Fibroblast of skin of left biceps (primary cell): ENCODE measurements at regions not wholly inside any gene's neighbourhood (a gene's known extent, or its start where the extent isn't known, plus 50 kb on each side); places are given as distances from the start of the nearest gene placed in this dataset.
A peak's percentile ranks its signal among the peaks of the same experiment; 100 is the strongest.

Experiments
- DNase-seq, 2 experiments: peaks; one replicate each; pipeline ENCODE4 v3.0.0-alpha.2; 2013; ENCODE audit warnings: low read depth in 2 of 2

DNA sequence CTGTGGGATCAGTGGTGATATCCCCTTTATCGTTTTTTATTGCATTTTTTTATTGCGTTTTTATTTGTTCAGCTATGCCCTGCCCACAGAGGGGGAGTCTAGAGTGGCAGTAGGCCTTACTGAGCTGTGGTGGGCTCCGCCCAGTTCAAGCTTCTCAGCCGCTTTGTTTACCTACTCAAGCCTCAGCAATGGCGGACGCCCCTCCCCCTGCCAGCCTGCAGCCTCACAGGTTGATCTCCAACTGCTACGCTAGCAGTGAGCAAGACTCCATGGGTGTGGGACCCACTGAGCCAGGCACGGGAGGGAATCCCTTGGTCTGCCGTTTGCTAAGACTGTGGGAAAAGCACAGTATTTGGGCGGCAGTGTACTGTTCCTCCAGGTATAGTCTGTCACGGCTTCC is 500.6 kb upstream of the MCTP2 start:
- no peak for DNase-seq

DNA sequence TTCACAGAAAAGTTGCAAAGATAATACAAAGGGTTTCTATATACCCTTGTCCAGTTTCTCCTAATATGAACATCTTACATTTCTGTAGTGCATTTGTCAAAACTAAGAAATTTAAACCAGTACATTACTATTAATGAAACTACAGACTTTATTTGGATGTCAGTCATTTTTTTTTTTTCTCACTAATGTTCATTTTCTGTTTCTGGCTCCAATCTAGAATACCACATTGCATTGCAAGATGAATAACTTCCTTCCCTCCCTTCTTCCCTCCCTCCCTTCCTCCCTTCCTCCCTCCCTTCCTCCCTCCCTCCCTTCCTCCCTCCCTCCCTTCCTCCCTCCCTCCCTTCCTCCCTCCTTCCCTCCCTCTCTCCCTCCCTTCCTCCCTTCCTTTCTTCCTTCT is 509.2 kb upstream of the MCTP2 start:
- no peak for DNase-seq

DNA sequence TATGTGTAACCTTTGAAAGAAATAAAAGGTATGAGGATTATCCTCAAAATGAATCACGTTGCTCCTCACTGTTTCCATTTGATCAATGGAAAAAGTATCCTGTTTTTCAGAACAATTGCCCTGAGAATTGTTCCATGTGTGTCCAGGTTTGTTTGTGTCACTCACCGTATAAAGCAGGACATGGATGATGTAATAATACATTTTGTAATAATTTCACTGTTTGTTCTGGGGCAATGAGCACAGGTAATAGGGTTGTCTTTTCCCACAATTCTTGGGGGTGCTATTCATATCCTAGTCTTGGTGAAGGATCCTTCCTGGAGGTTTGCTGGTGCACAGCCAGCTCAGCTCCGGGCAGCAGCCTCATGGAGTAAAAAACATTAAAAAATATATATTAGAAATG is 510.8 kb upstream of the MCTP2 start:
- no peak for DNase-seq

DNA sequence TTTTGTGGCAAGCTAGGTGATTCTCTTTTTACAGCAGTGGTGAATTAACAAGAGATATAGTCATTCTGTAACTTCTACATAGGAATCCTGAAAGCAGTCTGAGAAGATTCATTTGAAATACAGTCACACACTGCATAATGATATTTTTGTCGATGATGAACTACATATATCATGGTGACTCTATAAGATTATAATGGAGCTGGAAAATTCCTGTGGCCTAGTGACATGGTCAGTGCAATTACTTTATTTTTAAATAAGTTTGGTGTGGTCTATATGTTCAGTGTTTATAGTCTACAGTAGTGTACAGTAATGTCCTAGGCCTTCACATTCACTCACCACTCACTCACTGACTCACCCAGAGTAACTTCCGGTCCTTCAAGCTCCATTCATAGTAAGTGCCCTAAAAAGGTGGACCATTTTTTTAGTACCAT is 511.4 kb upstream of the MCTP2 start:
- peak; percentile 70 to 78 for DNase-seq

DNA sequence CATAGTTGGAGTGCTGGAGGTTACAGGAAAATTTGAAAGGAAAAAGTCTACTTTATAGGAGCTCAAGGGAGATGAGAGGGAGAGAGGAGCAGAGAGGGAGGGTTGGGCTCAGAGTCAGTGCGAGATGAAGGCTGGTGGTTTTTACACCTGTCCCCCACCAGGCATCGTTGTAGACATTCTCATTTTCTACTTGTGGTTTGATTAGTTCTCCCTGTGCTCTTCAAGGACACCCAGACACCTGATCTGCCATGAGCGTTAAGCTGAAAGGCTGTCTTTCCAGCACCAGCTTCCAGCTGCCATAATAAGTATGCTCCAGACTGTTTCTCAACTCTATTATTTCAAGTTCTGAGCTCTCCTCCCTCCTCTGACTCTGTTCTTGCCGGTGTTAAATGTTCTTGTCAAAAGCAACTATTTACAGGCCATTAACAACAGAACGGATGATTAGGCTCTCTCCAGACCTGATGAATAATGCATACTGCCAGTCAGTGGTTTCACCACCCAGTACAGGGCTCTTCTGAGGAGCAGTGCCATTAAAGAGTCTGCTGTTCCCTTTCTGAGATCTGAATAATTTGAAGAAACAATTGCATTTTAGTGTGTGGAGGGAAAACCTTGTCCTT is 514.6 kb upstream of the MCTP2 start:
- DNase-seq: no peak

DNA sequence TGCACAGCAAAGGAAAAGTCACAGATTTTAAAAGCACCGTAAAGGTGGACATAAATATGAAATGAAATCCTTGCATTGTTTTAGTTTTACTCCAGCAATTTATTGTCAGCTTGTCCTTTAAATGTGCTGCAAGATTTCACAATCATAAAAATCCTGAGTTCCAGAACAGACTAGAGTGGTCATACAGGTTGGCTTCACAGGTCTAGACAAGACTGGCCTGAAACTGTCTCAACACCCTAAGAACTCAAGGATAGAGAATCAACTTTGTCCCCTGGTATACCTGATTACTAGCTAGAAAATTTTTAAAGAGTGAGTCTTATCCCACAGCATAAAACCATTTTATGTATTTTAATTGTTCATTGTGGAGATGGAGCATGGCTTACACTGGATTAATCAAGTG is 521.7 kb upstream of the MCTP2 start:
- DNase-seq: no peak

DNA sequence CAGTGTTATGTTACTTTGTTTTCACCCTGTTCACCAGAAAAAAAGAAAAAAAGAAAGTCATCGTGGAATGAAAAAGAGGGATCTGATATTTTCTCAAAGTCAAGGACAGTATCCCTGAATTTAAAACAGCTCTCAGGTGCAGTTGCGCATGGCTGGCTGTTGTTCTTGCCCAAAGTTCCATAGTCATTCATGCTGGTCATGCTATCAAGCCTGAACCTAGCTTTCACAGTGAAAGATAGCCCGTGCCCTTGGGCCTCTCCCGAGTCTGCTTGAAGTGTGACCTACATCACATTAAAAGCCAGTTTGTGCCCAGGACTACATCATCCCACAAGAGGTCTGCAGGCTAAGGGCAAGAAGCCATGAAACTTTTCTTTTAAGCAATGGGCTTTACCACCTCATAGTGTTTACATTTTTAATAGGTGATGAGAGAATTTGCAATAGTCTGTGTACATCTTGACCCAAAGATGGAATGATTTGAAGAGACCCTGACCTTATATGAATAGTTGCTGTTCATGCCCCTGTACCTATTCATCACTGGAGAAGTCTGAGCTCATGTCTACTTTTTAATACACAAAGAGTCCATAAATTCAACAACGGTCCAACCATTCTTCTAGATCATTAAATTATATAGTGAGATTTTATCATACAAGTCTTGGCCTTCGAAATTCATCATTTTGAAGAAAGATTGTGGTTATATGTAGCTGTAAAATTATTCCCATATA is 522.5 kb upstream of the MCTP2 start:
- no peak for DNase-seq

DNA sequence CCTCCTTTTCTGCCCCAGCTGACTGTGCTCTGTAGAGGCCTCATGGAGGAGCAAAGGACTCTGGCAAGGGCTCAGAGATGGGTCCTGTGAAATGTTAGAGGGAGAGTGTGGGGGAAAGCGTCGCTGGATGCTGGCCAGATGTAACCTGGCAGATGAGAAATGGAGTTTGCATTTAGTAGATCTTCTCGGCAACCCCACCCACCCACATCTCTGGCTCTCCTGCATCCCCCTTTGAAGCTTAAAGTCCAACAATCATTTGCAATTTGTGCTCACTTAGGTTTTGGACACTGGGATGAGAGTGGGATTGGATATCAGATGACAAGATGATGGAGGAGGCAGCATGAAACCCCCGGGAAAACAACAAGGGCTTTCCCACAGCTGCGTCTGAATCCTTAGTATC is 523.6 kb upstream of the MCTP2 start:
- no peak for DNase-seq

DNA sequence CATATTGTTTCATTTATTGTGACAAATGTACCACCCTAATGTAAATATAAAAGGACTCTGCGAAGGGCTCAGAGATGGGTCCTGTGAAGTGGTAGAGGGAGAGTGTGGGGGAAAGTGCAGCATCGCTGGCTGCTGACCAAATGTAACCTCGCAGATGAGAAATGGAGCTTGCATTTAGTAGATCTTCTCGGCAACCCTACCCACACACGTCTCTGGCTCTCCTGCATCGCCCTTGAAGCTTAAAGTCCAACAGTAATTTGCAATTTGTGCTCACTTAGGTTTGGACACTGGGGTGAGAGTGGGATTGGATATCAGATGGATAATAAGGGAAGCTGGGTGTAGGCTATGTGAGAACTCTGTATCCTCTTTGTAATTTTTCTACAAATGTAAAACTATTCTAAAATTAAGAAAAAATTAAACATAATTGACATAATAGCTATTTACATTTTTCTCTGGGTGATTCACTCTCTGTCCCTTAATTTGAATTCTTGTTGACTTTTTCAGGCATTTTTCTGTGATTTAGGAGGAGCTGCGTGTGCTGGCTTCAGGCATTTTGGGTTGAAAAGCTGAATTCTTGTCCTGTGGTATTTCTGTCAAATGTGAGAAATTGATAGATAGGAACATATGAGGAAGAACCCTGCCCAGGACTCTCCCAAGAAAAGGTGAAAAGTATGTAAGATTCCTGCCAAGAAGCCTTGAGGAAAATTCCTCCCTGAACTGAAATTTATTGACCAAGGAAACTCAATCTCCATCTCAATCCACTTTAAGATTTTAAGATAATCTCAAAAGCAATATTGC is 524.7 kb upstream of the MCTP2 start:
- DNase-seq: peak; percentile 38 to 39

DNA sequence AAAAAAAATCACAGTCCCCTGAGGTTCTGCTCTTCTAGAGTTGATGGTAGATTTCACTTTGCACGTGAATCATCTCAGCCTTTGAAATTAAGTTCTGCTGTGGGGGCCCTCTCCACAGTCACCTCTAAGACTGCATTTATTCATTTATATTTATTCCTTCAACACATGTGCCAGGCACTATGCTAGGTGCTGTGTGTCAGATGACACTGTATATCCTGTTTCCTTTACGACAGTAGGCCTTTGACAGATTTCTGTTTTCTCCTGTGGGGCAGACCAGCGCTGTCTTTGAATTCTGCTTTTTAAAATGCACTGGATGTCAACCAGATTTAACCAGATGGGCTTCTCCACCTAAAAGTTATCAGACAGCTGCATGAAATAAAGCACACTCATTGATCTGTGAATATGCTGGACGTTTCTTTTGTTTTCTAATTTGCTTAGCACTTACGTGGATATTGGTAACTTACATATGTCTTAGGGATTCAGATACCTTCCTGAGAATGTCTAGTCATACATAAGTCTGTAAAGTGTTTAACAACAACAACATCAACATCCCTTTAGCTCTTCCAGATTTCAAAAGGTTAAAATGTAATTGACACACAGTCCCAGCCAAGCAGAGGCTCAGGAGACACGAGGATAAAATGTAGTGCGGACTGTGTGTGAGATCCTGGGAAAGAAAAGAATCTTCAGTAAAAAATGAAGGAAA is 525.5 kb upstream of the MCTP2 start:
- DNase-seq: no peak

DNA sequence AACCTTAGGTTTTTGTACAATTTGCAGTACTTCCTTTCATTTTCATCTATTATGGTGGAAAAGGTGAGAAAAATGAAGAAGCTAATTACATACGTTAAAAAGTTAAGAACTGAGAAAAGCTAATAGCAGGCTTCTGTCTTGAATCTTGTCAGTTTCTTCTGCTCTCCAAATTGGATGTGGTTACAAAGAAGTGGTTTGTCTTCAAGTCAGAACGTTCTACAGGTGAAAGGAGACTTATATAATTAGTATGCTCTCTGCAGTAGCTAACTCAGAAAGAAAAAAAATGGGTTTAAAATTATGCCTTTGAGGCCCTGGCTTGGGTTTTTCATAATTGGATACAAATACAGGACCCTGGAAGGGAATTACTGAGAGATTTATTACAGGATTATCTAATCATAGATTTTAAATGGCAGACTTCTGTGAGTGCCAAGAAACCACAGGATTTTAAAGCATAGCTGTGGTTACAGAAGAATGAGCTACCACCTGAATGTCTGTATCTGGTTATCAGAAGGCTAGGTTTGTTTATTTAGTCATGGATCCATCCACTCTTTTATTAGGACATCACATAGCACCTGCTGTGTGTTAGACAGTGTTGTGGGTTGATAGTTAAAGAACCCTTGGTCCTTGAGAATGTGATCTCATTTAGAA is 528.1 kb upstream of the MCTP2 start:
- peak; percentile 39 to 52 for DNase-seq

DNA sequence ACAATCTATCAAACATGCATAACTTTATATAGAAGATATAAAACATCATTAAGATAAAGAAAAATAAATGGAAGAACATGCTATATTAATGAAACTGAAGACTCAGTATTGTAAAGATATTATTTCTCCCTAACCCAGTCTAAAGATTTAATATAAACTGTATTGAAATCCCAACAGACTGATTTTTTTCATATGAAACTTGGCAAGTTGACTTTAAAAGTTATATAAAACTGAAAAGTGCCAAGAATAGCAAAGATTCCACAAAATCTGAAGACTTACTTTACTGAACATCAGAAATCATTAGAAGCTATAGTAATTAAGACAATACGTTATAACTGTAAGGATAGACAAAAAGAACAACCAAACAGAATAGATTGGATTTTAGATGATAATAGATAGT is 531.3 kb upstream of the MCTP2 start:
- DNase-seq: no peak

DNA sequence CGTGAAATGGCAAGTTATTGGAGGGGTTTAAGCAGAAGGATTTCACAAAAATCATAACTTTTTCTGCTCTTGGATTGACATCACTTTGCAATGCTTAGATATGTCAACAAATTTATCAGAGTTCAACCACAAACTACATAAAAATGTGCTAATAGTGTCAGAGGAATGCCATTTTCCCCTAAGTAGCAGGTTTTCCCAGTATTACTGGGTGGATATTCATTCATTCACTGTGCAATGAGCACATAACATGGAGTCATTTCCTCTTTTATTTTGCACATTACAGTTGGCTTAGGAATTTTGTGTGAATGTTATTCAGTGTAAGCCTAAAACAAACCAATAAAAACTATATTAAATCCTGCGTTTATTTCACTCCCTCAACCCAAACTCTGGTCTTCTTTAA is 537.3 kb upstream of the MCTP2 start:
- DNase-seq: no peak

DNA sequence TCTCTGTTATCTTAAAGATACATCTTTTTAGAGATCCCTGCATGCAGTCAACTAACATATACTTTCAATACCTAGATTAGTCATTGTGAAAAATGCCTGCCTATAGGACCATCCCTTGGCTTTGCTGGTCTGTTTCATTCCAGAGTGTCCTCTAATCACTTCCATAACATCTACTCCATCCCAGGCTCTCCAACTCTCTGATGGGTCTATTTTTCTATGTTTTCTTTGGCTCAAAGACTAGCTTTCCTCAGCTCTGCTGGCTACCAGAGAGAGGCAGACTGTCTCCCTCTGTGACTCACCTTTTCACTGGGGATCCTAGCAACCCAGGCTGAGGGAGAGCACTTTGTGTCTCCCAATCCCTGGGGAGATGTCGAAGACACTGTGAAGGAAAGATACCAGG is 547.7 kb upstream of the MCTP2 start:
- no peak for DNase-seq

DNA sequence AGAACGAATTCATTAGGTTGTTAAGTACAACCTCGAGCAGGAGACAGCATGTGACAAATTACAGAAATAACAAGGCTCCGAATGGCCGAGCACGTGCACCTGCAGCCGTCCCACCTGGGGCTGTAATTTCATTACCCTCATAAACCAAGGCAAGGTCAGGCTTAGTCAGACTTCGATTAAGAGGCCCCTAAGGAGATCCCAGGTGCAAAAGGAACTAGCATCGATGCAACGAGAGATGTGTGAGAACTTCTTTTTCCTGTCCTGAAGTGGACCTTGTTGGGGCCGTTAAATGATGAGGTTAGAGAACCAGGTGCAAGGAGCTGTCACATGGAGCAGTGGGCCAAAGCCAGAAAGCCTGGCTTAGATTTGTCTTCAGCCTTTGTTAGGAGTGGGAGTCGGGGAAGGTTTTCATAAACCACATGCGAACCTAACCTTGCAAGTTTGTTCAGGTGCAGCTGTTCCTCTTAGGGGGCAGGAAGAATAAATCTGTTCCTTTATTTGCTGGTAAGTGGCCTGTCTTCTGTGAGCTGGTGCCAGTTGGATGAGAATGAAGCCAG is 559.9 kb upstream of the MCTP2 start:
- DNase-seq: no peak

DNA sequence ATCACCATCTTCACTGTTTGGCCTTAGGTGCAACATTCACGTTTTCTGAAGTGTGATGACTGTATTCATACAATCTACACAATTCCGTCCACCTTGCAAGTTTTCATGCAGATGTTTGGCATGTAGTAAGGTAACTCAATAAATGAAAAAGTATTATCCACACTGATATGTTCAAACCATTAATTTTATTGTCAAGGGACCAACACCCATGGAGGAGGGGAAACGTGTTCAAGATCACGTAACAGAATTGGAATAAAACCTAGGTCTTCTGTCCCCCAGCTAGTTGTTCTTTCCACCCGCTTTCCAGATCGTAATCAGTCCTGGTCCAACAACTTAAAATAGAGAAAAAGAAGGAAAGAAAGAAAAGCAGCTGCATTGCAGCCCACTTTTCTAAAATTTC is 560.4 kb upstream of the MCTP2 start:
- no peak for DNase-seq

DNA sequence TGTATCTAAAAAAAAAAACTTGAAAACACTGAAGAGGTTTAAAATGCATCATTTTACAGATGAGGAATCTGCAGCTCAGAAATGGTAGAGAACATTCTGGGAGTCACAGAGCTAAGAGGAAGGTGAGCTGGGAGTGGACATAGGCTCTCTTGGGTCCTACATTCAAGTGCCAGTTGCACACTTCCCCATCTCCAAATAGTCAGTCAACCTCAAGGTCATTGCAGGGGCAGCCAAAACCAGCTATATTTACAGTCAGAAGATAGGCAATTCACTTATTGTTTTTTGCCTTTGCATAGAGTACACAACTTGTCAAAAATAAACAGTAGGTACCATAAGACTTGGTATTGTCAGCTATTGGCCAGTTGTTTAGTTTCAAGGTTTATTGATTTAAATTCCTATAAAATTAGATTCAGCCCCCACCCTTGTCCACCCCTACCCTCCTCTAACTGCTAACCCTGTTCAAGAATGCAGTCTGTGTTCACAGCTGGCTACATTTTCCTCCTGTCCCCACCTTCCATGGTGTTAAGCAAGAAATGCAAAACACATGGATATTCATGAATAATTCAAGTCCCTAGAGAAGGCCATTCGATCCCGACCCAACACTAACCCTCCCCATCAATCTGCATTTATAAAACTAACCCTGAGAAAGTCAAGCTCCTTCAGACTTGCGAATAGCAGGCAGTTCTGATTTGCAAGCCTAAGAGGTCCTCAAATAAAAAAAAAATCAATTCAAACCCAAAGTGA is 567.0 kb upstream of the MCTP2 start:
- no peak for DNase-seq

DNA sequence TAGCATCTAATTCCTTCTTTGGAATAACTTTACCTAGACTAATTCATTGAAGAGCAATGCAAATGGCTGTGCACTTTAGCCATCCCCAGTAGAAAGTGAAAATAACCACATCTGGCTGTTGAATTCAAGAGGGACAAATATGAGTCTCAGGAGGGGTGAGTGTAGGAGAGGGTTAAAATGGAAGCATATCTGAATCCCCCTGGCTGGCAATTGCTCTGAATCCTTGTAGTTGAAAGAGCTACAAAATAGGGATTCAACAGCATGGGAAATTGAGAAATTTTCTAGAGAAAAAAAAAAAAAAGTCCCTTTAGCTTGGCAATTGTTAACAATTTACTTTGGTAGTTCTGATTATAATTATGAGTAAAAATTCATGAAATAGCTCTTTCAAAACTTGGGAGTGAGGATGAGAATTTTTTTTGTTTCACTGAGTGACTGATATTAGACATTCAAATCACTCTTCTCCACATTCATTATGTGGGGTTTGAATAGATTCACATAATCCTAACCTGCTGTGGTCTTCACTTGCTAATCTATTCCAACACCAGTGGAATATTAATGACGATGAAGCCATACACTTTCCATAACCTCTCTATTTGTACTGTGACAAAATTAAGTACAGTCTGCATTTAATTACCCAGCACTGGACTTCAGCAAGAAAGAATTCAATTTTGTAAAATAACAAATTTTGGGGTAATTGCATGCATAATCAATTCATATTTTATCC is 569.0 kb upstream of the MCTP2 start:
- no peak for DNase-seq

DNA sequence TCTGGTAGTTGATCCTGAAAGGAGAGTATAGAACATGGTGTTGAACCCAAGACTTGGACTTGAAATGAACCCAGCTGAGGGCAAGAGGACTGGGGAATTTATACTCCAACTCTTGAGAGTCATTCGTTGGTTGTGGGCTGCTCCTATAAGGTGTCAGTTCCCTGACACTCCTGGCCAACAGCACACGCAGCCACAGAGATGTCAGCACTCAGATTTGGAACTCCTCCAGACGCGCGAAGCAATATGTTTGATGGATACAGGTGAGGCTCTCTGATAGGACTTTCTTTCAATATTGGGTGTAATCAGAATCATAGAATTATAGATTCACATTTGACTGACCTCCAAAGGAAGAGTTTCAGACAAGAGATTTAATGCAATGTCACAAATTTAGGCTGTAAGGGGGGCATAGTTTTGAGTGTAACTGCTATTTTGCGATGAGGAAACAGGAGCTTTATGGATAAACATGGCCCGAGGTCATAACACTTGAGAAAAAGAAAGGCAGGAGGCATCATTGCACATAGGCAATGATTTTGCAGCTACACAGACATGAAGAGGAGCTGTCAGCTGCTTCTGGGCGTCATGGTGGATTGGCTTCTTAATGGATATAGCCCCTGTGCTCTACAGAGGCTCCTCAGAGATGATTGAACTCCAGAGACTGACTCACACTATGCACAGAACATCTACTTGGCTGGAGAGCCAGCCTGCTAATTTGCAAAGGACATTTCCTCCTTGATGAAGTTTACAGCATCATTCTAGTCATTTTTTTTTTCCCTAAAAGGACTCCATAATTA is 569.2 kb upstream of the RGMA start:
- no peak for DNase-seq
